OCI-LY3 (cell line): ENCODE measurements at regions not wholly inside any gene's neighbourhood (a gene's known extent, or its start where the extent isn't known, plus 50 kb on each side); places are given as distances from the start of the nearest gene placed in this dataset.

ENCODE experiments used
- H2AFZ ChIP-seq: fragments of 200-600, 300-600 bp; shearing (Covaris generic); 2 replicates; pipeline ENCODE4 v1.6.0; 2014; ENCODE audit warnings: antibody characterized with exemption, low read depth, low read length
- H3K27ac ChIP-seq: fragments of 200-600, 300-600 bp; sonication (generic); 2 replicates; pipeline ENCODE4 v1.5.1; 2014; ENCODE audit warnings: mild to moderate bottlenecking, low read length, moderate library complexity, mixed read lengths
- H3K27me3 ChIP-seq: fragments of 200-600, 300-600 bp; sonication (generic); 2 replicates; pipeline ENCODE4 v1.6.1; 2014; ENCODE audit warnings: low read depth, low read length, mixed read lengths
- H3K36me3 ChIP-seq: fragments of 200-600, 300-600 bp; sonication (generic); replicated peaks from 2 replicates; pipeline ENCODE3; 2014; ENCODE audit warnings: low read depth, low read length, mixed read lengths
- H3K4me1 ChIP-seq: fragments of 300-600, 200-600 bp; sonication (generic); 2 replicates; pipeline ENCODE4 v1.6.1; 2014; ENCODE audit warnings: low read length, mixed read lengths
- H3K4me2 ChIP-seq: fragments of 200-600, 300-600 bp; sonication (generic); 2 replicates; pipeline ENCODE4 v1.6.1; 2014; ENCODE audit warnings: low read length, mixed read lengths
- H3K4me3 ChIP-seq: fragments of 300-600, 200-600 bp; sonication (generic); 2 replicates; pipeline ENCODE4 v1.5.1; 2014; ENCODE audit warnings: antibody characterized with exemption, mild to moderate bottlenecking, low read length, moderate library complexity
- H3K79me2 ChIP-seq: fragments of 300-600, 200-600 bp; shearing (Covaris generic); 2 replicates; pipeline ENCODE4 v1.6.1; 2014; ENCODE audit warnings: mild to moderate bottlenecking, low read length, mixed read lengths
- H3K9ac ChIP-seq: fragments of 300-600, 200-600 bp; shearing (Covaris generic); 2 replicates; pipeline ENCODE4 v1.6.0; 2014; ENCODE audit warnings: mild to moderate bottlenecking, low read length, moderate library complexity
- H3K9me3 ChIP-seq: fragments of 200-600, 300-600 bp; shearing (Covaris generic); 2 replicates; pipeline ENCODE4 v1.6.1; 2014; ENCODE audit warnings: low read length, mixed read lengths; ENCODE audit not compliant: insufficient read depth
- H4K20me1 ChIP-seq: fragments of 200-600, 300-600 bp; sonication (generic); 2 replicates; pipeline ENCODE4 v1.6.1; 2016; ENCODE audit warnings: low read length, mixed read lengths; ENCODE audit not compliant: insufficient read depth
- EZH2phosphoT487 ChIP-seq: fragments of 200-600 bp; shearing (Covaris generic); IDR thresholded peaks from 2 replicates; pipeline ENCODE4 v1.6.1; 2018; ENCODE audit warnings: antibody characterized with exemption, mixed run types, low read depth
- TF ChIP-seq, protein P1 (sequence below): fragments of 200-600, 300-600 bp; sonication (generic); IDR thresholded peaks from 2 replicates; pipeline ENCODE4 v1.5.1; 2014; ENCODE audit warnings: antibody characterized with exemption, low read length, low read depth

DNA sequence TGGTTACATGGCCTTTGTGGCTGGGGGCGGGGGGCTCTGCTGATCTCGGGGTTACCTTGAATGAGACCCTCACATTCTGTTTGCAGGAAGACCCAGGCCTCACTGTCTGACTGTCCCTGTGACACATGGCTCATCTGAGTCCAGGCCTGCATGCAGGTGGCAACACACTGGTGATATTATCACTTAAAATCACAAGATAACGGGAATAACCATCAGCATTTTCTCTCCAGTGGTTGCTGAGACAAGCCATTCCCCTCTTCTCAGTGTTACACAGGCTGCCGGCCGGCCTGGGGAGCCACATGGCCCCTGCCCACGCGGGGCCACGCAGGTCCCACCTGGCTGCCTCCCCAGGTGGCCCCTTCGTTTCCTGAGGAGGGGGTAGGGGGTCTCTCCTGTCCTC is 197.6 kb downstream of the ENGASE start:
- H3K27ac ChIP-seq: no peak overlapping the region
- H3K4me3 ChIP-seq: no peak overlapping the region
- no peaks in the 10 kb centered on the region for H3K4me1 ChIP-seq
- H3K9ac ChIP-seq: no peak overlapping the region
- TF ChIP-seq EZH2phosphoT487: no peak
- TF ChIP-seq, protein P1, sequence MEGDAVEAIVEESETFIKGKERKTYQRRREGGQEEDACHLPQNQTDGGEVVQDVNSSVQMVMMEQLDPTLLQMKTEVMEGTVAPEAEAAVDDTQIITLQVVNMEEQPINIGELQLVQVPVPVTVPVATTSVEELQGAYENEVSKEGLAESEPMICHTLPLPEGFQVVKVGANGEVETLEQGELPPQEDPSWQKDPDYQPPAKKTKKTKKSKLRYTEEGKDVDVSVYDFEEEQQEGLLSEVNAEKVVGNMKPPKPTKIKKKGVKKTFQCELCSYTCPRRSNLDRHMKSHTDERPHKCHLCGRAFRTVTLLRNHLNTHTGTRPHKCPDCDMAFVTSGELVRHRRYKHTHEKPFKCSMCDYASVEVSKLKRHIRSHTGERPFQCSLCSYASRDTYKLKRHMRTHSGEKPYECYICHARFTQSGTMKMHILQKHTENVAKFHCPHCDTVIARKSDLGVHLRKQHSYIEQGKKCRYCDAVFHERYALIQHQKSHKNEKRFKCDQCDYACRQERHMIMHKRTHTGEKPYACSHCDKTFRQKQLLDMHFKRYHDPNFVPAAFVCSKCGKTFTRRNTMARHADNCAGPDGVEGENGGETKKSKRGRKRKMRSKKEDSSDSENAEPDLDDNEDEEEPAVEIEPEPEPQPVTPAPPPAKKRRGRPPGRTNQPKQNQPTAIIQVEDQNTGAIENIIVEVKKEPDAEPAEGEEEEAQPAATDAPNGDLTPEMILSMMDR: no peak
- no peaks in the 10 kb centered on the region for H4K20me1 ChIP-seq
- no peaks in the 10 kb centered on the region for H3K79me2 ChIP-seq
- H3K4me2 ChIP-seq: no peak overlapping the region
- no peaks in the 10 kb centered on the region for H3K9me3 ChIP-seq
- no peak overlapping the region for H2AFZ ChIP-seq
- no peaks in the 10 kb centered on the region for H3K36me3 ChIP-seq
- peaks cover 16% of the 10 kb centered on the region; the same call in 1 of the 2 replicates for H3K27me3 ChIP-seq

DNA sequence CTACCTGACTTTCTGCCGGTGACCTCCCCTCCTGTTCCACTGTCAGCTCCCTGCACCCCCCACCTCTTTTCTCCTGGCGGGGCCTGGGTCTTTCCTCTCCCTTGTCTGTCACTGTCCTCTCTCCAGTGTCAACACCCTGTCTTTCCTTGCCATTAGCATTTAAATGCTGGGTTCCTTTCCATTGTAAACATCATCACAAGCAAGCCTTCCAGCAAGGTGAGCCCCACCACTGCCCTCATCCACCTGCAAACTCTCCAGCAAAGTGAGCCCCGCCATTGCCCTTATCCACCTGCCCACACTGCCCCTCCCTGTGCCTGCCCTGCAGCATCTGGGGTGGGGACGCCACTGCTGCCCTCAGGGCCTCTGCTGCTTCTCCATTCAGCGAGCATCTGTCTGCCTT is 195.0 kb downstream of the ENGASE start:
- no peak overlapping the region for H2AFZ ChIP-seq
- H3K27ac ChIP-seq: no peak overlapping the region
- no peaks in the 10 kb centered on the region for H4K20me1 ChIP-seq
- no peaks in the 10 kb centered on the region for H3K79me2 ChIP-seq
- H3K27me3 ChIP-seq: peaks cover 29% of the 10 kb centered on the region
- H3K4me3 ChIP-seq: no peak overlapping the region
- TF ChIP-seq EZH2phosphoT487: no peak
- TF ChIP-seq, protein P1: no peak
- no peaks in the 10 kb centered on the region for H3K9me3 ChIP-seq
- H3K4me1 ChIP-seq: no peaks in the 10 kb centered on the region
- no peaks in the 10 kb centered on the region for H3K36me3 ChIP-seq
- H3K4me2 ChIP-seq: no peak overlapping the region
- no peak overlapping the region for H3K9ac ChIP-seq

DNA sequence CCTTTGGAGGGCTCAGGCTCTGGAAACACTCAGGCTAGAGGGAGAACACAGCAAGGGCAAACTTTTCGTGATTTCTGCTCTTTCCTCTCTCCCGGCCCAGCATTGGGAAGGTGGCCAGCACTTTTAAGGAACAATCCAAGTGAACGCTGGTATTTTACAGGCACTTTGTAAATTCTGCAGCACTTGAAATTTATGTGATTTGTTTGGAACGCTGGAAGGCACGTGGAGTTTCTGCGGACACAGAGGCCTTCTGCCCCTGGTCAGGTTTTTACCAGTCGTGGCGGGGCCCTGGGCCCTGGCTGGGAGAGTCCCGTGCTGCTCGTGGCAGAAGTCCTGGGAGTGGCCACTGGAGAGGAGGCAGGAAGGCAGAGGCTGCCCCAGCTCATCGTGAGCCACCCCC is 188.6 kb downstream of the ENGASE start:
- Histone ChIP-seq H2AFZ (no peak overlapping the region), H3K27ac (no peak overlapping the region), H3K79me2 (no peaks in the 10 kb centered on the region), H3K4me2 (no peak overlapping the region), H3K9ac (no peak overlapping the region), H3K4me3 (no peak overlapping the region), H3K27me3 (peaks cover 25% of the 10 kb centered on the region), H3K4me1 (no peaks in the 10 kb centered on the region), H4K20me1 (no peaks in the 10 kb centered on the region), H3K9me3 (no peaks in the 10 kb centered on the region), H3K36me3 (no peaks in the 10 kb centered on the region)
- TF ChIP-seq, protein P1: no peak
- TF ChIP-seq EZH2phosphoT487: no peak

DNA sequence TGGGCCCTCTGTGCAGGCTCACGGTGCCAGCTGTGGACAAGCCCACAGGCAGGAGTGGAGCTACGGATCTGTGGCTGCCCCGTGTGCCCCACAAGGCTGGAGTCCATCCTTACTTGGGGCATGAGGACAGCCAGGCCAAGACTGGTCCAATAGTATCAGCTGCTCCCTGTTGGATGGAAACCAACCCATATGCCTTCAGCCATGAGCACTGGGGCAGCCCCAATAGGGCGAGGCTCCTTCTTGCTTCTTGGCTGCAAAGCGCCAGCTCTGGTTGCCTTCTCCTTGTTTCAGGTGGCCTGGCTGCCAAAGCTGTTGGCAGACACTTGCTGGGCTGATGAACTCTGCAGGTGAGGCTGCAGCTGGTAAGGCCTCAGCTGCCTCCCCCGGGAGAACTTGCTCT is 188.0 kb downstream of the ENGASE start:
- H3K36me3 ChIP-seq: no peaks in the 10 kb centered on the region
- no peak overlapping the region for H3K4me2 ChIP-seq
- no peaks in the 10 kb centered on the region for H3K9me3 ChIP-seq
- peaks cover 31% of the 10 kb centered on the region for H3K27me3 ChIP-seq
- H3K79me2 ChIP-seq: no peaks in the 10 kb centered on the region
- no peak overlapping the region for H3K4me3 ChIP-seq
- no peaks in the 10 kb centered on the region for H3K4me1 ChIP-seq
- TF ChIP-seq EZH2phosphoT487: no peak
- TF ChIP-seq, protein P1: no peak
- H2AFZ ChIP-seq: no peak overlapping the region
- H3K27ac ChIP-seq: no peak overlapping the region
- no peaks in the 10 kb centered on the region for H4K20me1 ChIP-seq
- H3K9ac ChIP-seq: no peak overlapping the region
